Limb (tissue), 2 donors: ENCODE measurements at regions not wholly inside any gene's neighbourhood (a gene's known extent, or its start where the extent isn't known, plus 50 kb on each side); places are given as distances from the start of the nearest gene placed in this dataset.

Experiments used
- DNase-seq, 2 donors: peaks; one replicate each; pipeline ENCODE4 v3.0.0-alpha.2; 2016; ENCODE audit errors: extremely low spot score in 2 of 2

DNA sequence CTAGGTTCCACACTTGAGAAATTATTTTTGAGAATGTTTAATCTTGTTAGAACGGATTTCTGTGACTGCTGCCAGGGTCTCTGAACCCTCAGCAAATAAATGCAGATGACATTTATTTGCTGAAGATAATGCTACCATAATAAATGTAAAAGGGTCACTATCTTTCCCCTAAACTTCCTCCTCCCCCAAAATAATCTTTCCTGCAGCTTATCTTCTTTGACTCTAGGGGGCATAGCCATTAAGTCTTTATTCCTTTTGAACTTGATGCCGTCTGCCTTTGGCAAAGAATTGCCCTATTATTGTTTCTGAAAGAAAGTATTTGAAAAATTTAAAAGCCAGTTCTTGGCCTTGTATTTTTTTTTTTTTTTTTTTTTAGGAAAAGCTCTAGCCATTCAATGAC is 63.6 kb upstream of the ACSL3 start:
- no peak for DNase-seq

DNA sequence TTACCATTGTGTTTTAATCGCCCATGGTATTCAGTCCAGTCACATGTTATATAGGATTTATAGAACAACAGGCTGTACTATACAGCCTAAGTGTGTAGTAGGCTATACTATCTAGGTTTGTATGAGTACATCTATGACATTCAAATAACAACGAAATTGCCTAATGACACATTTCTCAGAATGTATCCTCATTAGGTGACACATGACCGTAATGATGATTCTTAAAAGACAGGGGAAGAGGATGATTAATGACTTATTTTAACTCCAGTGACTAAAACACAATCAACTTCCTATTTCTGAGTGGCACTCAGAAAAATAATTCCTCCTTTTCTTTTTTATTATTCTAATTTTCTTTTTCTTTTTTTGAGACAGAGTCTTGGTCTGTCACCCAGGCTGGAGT is 63.0 kb upstream of the ACSL3 start:
- DNase-seq, result no peak

DNA sequence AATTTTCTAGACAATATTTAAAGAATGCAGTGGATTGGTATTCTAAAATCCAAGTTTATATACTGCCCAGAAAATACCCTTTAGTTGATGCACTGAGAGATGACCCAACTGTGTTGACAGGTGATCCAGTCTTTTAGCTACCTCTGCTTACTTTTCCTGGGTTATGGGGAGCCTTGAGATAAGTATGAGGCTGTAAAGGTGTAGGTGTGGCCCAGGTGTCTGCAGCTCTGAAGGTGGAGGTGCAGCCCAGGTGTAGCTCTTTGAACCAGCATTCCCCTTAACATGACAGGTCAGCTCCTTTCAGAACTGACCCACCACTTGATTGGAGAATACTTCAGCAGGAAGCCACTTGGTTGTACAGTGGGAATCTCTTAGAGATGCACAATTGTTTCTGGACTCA is 62.3 kb upstream of the ACSL3 start:
- DNase-seq, result no peak

DNA sequence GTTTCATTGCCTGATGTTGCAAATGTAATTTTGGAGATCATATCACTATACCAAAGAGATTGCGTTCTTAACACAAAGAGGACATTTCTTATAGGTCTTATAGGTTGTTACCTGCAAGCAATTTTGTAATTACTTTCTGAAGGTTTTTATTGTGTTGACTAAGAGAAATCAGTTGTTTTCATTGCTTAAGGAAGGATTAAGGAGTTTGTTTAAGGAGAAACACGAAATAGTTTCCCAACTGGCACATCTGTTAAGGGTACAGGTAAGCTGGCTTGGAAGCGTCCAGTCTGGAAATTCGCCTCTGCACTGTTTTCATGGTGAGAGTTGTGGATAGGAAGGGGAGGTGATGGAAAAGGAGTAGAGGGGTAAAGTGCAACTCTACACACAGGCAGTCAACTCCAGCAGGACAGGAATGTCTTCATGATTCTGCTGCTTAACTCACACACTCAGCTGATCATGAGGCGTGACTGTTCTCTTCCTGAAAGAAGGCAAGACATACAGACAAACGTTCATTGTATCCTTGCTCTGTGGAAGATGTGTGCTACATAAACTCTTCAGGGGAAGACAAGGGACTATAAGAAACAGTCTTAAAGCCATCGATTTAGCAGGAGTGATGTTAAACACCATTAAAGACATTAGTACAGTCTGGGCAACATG is 61.4 kb upstream of the ACSL3 start:
- no peak for DNase-seq

DNA sequence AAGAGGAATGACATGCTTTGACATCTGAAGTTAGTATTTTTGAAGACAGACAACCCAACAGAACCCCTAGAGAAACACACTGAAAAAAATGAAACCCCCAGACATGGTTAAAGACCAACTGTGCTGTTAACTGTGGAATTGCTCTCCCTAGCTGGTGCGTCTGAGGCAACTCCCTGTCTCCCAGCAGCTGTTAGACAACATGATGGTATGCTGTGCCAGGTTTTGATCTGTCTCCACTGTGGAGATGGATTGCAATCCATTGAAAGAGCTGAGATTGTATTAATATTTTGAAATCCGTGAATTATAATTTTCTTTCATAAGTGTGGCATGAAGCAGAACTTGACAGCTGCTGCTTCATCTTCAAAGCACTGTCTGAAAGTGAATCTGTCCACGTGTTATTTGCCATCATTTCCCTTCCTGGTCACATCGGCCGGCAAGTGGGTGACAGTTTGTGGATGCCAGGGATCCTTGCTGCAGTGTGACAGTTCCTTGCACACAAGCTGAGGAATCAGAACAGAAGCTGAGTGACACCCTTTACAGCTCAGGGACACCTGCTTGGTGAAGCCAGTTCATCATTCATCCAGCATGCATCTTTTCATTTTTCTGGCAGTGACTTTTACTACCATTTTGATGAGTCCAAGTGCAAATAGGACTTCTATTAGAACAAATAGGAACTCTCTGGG is 58.2 kb upstream of the ACSL3 start:
- no peak for DNase-seq

DNA sequence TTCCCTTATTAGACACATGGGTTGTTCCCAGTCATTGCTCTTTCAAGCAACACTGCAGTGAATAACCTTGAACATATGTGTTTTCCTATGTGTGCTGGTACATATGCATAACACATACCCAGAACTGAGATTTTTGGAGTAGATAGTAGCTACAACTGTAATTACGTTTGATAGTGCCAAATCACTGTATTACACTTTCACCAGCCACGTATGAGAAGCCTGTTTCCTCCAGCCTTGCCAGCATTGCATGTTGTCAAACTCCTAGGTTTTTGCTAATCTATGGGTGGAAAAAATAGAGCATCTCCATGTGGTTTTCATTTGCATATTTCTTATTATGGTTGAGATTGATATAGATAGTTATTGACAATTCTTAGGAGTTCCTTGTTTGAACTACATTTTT is 56.5 kb upstream of the ACSL3 start:
- DNase-seq, result no peak

DNA sequence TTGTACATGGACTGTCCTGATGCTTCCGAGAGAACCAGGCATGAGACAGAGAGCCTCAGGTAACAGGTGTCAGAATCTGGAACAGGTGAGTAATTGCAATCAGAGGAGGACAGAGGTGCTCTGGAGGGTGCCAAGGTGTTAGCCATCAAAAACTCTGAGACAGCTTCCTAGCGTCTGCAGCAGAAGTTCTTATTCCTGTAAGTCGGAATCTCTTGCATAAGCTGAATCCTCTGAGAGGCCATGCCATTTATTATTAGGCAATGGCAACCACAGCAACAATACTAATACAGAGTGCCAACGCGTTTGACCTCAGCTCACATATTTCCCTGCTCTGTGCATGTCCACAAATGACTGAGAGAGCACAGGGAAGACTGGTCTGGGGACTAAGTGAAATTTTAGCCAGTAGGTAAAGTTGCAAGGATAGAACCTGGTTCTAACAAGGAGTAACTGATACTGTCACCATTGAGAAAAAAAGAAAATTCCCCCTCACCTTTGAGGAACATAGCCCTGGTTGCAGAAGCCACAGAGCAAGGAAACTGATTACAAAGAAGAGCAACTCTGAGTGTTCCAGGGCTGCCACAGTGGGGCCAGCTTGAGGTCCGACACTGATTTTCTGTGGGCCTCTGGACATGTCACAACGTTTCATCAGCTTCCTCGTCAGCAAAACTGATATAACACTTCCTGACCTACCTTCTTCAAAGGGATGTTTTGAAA is 55.1 kb upstream of the ACSL3 start:
- no peak for DNase-seq

DNA sequence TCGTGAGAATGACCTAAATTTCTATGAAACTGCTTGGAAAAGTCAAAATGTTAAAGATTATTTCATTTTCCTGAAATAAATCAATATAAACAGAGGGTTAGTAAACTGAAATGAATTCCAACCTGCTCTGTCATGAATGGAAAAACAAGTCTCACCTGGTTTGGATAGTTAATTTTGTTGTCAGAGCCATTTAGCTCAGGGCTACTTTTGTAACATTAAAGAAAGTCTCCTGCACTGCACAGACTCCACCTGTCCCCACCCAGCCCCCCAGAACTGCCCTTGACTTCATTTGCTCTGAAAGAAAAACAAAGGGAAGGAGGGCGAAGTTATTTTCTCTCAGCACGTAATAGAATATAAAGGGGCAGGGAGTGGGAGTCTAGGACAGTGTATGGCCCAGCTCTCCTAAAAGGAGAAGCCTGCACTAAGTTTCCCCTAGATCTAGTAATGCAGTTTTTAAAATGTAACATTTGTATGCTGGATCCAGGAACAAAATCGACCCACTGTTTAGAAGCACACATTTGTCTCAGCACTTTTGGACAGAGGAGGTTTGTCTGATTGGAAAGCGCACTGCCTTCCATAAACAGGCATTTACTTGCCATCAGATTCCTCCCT is 54.2 kb upstream of the ACSL3 start:
- no peak for DNase-seq

DNA sequence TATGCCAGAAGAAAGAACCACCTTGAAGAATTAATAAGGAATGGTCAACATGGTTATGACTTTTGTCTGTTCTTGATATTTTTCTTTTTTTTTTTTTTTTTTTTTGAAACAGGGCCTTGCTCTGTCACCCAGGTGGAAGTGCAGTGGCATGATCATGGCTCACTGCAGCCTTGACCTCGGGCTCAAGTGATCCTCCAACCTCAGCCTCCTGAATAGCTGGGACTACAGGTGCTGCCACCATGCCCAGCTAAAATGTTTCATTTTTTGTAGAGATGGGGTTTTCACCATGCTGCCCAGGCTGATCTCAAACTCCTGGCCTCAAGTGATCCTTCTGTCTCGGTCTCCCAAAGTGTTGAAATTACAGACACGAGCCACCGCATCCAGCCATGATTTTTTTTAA is 53.4 kb upstream of the ACSL3 start:
- DNase-seq, result no peak

DNA sequence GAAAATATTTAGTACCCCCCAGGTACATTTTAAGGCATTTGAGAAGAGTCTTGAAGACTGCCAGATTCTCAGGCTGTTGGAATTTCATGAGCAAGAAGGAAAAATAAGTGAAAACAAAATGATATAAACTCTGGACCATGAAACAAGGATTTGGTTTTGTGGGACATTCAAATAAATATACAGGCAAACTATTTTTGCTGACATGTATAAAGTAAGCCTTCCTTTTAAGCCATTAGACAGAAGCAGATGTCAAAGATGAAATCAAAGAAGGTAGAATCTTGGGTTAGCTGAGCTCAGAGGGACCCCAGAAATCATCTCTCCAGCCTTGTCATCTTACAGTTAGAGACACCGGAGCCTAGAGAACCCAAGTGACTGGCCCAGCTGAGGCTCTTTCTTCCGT is 51.3 kb upstream of the ACSL3 start:
- DNase-seq, result no peak

DNA sequence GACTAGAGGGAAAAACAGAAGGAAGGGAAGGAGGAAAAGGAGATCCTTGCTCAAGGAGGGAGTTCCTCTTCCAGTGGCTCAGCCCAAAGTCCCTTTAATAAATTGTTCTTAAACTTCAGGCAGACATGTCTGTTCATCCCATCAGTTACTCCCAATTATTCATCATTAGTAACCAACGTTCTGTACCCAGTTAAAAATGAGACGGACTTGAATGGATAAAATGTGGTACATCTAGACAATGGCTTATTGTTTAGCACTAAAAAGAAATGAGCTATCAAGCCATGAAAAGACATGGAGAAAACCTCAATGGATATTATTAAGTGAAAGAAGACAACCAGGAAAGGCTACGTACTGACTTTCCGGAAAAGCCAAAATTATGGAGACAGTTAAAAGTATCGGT is 50.8 kb upstream of the ACSL3 start:
- DNase-seq, result no peak
